IPS-15b (cell line): ENCODE measurements at regions not wholly inside any gene's neighbourhood (a gene's known extent, or its start where the extent isn't known, plus 50 kb on each side); places are given as distances from the start of the nearest gene placed in this dataset.

ENCODE experiments used
- H3K27me3 ChIP-seq: one replicate; pipeline ENCODE4 v1.6.1; 2013; ENCODE audit warnings: low read length; ENCODE audit not compliant: control insufficient read depth, insufficient read depth
- H3K36me3 ChIP-seq: one replicate; pipeline ENCODE4 v1.6.1; 2013; ENCODE audit warnings: low read length; ENCODE audit not compliant: control insufficient read depth, insufficient read depth
- H3K4me1 ChIP-seq: one replicate; pipeline ENCODE4 v1.6.1; 2013; ENCODE audit warnings: mild to moderate bottlenecking, low read length; ENCODE audit not compliant: control insufficient read depth, insufficient read depth
- H3K4me3 ChIP-seq: one replicate; pipeline ENCODE4 v1.5.1; 2013; ENCODE audit warnings: low read depth, low read length
- H3K9ac ChIP-seq: one replicate; pipeline ENCODE4 v1.6.1; 2013; ENCODE audit warnings: low read depth, mild to moderate bottlenecking, low read length
- H3K9me3 ChIP-seq: one replicate; pipeline ENCODE4 v1.6.1; 2013; ENCODE audit warnings: mild to moderate bottlenecking, low read length; ENCODE audit not compliant: control insufficient read depth, insufficient read depth

DNA sequence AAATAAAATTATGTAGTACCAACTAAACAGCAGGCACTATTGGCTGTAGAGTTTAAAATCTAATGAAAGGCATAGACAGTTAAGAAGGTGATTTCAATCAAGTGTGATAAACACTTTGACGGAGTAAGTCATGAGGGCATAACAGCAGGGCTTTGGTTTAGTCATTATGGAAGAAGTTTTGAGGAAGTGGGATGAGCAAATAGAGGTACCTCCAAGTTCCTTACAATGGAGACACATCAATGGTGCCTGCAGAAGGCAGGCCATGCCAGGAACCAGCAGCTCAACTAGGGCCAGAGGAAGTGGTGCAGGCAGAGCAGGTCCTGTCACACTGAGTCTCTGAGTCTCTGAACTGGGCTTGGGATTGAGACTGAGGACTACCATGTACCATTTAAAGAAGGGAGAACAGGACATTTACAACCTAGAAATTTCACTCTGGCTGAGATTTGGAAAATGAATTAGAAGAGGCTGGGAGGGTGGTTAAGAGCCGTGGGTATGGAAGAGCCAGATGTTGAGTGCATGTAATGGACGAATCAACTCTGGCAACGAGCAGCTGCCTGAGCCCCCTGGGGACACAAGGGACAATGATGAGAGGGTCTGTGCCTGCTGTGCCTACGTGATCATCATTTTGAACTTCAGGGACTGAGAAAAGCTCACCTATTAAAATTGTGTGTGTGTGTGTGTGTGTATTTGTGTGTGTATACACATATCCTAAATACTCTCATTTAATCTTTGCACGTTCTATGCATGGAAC is 208.7 kb upstream of the POM121L12 start:
- H3K4me3 ChIP-seq = no peak overlapping the region
- H3K9me3 ChIP-seq = peaks cover 10% of the 10 kb centered on the region
- H3K4me1 ChIP-seq = no peaks in the 10 kb centered on the region
- no peak overlapping the region for H3K9ac ChIP-seq
- H3K27me3 ChIP-seq = no peaks in the 10 kb centered on the region
- H3K36me3 ChIP-seq = no peaks in the 10 kb centered on the region

DNA sequence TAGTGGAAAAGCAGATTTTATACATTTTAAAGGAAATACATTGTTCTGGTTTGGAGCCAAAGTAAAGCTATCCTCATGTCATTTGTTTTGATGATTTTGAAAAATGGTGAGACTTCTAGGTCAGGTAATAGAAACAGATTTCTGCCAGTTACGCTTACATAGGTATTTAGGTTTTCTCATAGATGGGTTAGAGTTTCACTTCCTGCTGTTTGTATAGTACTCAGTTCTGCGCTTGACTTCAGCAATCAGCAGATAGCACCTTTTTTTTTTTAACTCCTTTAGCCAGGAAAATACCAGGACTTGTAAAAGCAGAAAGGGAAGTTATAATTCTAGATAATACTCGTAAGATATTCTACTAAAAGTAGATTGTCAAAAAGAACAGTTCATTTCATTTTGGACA is 209.8 kb upstream of the POM121L12 start:
- no peak overlapping the region for H3K4me3 ChIP-seq
- no peak overlapping the region for H3K9ac ChIP-seq
- peaks cover 4% of the 10 kb centered on the region for H3K36me3 ChIP-seq
- no peaks in the 10 kb centered on the region for H3K4me1 ChIP-seq
- H3K27me3 ChIP-seq = no peaks in the 10 kb centered on the region
- peaks cover 10% of the 10 kb centered on the region for H3K9me3 ChIP-seq

DNA sequence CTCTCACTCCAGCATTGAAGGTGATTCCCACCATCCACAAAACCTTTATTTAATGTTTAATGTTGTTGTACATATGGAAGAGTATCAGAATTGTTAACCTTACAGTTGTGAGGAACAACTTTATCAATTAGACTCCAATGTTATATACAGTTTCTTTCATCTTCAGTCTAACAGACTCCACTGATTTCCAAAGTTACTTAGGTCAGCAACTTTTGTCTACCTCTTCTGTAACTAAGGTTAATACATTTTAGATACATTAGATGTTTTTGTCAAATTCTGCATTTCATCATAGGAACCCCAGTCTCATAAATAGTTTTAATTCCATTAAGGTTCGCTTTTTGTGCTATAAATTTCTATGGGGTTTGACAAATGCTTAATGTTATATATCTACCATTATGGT is 223.9 kb upstream of the POM121L12 start:
- no peaks in the 10 kb centered on the region for H3K4me1 ChIP-seq
- H3K9ac ChIP-seq = no peak overlapping the region
- H3K4me3 ChIP-seq = no peak overlapping the region
- no peaks in the 10 kb centered on the region for H3K36me3 ChIP-seq
- H3K9me3 ChIP-seq = no peaks in the 10 kb centered on the region
- no peaks in the 10 kb centered on the region for H3K27me3 ChIP-seq

DNA sequence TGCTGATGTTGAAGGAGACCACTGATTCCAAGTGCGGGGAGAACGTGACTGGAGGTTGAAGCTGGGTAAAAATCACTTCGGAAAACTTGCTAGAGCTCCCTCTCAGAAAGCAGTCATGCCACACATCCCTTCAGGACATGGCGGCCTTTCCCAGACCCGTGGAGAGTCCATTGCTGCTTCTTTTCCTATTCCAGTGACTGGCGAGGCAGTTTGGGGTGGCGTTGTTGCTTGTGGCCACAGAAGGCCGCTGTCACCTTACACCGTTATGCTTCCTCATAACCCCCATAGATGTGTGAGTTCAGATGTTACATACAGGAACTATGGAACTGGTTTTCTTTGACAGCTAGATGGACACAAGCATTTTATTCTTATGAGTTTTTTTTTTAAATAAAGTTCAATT is 235.6 kb upstream of the POM121L12 start:
- H3K4me3 ChIP-seq = no peak overlapping the region
- no peaks in the 10 kb centered on the region for H3K36me3 ChIP-seq
- H3K27me3 ChIP-seq = no peaks in the 10 kb centered on the region
- no peaks in the 10 kb centered on the region for H3K4me1 ChIP-seq
- no peak overlapping the region for H3K9ac ChIP-seq
- no peaks in the 10 kb centered on the region for H3K9me3 ChIP-seq

DNA sequence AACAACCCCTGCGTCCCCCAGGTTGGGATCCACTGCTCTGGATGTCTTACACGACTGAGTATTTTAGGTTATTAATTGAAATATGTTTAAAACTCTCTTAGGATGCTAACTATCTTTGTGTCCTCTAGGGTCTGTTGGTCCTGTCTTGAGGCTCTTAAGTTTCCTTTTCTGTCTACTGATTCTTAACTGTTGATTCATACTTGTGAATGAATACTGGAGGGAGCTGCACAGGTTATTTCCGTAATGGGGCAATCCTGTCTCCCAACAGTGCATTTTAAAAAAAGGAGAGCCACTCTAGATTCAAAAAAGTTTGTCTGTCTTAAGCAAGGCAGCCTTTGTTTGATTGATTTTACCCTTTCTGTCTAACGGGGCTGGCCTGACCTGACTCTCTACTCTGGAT is 237.6 kb upstream of the POM121L12 start:
- Histone ChIP-seq H3K4me1 (no peaks in the 10 kb centered on the region), H3K36me3 (no peaks in the 10 kb centered on the region), H3K27me3 (no peaks in the 10 kb centered on the region), H3K4me3 (no peak overlapping the region), H3K9ac (no peak overlapping the region), H3K9me3 (no peaks in the 10 kb centered on the region)

DNA sequence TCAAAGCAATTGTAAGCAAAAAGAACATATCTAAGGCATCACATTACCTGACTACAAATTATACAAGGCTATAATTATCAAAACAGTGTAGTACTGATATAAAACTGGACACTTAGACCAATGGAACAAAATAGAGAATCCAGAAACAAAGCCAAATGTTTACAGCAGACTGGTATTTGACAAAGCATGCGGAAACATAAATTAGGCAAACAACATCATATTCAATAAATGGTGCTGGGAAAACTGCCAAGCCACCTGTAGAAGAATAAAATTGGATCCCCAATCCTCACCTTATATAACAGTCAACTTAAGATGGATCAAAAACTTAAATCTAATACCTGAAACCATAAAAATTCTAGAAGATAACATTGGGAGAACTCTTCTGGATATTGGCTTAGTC is 240.8 kb upstream of the POM121L12 start:
- H3K36me3 ChIP-seq = no peaks in the 10 kb centered on the region
- no peaks in the 10 kb centered on the region for H3K27me3 ChIP-seq
- H3K9ac ChIP-seq = no peak overlapping the region
- no peaks in the 10 kb centered on the region for H3K9me3 ChIP-seq
- H3K4me3 ChIP-seq = no peak overlapping the region
- no peaks in the 10 kb centered on the region for H3K4me1 ChIP-seq

DNA sequence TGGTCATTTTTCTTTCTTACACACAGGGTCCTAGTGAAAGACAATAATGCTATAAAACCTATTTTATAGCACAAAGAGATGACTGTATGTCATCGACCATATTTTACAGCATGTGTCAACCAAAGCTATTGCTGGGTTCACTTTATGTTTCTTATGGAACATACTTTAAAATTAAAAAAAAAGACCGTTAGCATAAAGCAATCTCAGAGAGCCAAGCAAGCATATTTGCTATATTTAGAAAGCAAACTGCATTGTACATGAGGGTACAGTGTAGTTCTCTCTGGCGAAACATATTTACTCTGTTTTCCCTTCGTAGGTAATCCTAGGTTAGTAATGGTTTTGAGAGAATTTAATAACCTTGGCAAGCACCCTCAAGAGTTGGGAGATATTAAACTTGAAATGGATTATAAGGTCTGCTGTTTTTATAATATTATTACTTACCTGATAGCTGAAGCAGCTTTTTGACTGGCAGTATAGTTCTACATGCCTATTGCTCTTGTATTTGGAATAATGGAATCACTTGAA is 244.2 kb upstream of the POM121L12 start:
- Histone ChIP-seq H3K4me3 (no peak overlapping the region), H3K36me3 (no peaks in the 10 kb centered on the region), H3K9ac (no peak overlapping the region), H3K27me3 (no peaks in the 10 kb centered on the region), H3K4me1 (no peaks in the 10 kb centered on the region), H3K9me3 (no peaks in the 10 kb centered on the region)

DNA sequence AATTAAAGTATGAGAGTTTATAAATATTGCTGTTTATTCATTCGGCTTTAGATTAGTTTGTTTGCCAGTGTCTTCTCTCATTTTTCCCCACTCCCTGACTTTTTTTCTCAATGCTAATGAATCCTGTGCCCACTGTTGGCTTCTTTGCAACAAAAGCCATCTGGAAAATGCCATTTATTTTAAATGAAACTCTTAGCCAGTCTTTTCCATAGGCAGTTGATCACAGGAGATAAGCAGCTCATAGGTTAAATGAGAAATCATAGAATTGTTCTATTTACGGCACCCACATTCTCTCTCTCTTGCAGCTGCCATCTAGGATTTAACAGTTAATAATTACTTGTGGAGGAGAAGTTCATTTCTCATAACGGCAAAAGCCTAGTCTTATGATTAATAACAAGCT is 249.3 kb upstream of the POM121L12 start:
- Histone ChIP-seq H3K4me1 (no peaks in the 10 kb centered on the region), H3K27me3 (no peaks in the 10 kb centered on the region), H3K9ac (no peak overlapping the region), H3K4me3 (no peak overlapping the region), H3K36me3 (no peaks in the 10 kb centered on the region), H3K9me3 (no peaks in the 10 kb centered on the region)

DNA sequence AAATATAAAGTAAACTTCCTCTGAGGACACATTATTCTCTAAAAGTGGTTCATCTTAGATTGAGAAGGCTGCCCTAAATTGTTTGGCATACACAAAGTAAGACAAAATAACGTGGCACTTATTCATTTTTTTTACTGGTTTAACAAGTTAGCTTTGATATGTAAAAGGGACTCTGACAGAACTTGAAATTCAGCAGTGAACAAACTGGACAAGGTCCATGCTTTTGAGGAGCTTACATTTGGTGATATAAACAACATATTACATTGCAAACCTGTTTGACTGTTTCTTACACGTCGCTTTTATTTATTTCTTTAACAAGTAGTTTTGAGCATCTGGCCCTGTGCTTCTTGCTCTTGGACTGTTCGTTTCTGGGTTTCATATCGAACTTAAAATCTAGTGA is 253.1 kb upstream of the POM121L12 start:
- no peak overlapping the region for H3K4me3 ChIP-seq
- no peaks in the 10 kb centered on the region for H3K36me3 ChIP-seq
- H3K4me1 ChIP-seq = no peaks in the 10 kb centered on the region
- H3K9ac ChIP-seq = no peak overlapping the region
- no peaks in the 10 kb centered on the region for H3K9me3 ChIP-seq
- H3K27me3 ChIP-seq = no peaks in the 10 kb centered on the region

DNA sequence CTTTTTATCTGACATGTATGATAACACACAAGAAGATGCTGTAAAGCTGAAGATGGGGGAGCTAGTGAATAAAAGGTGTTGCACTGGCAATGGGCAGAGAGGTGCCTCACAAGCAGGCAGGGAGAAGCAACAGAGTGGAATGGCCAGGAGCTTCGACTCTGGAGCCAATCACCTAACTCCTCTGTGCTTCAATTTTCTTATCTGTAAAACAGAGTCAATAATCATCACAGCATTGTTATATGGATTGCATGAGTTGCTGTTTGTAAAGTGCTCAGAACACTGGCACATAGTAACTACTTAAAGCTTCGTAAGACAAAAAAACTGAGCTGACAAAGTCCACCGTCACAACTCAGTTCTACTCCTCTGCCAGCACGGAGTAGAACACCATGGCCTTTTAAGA is 254.2 kb upstream of the POM121L12 start:
- no peaks in the 10 kb centered on the region for H3K27me3 ChIP-seq
- H3K4me1 ChIP-seq = no peaks in the 10 kb centered on the region
- H3K9ac ChIP-seq = no peak overlapping the region
- H3K4me3 ChIP-seq = no peak overlapping the region
- H3K36me3 ChIP-seq = no peaks in the 10 kb centered on the region
- H3K9me3 ChIP-seq = no peaks in the 10 kb centered on the region

DNA sequence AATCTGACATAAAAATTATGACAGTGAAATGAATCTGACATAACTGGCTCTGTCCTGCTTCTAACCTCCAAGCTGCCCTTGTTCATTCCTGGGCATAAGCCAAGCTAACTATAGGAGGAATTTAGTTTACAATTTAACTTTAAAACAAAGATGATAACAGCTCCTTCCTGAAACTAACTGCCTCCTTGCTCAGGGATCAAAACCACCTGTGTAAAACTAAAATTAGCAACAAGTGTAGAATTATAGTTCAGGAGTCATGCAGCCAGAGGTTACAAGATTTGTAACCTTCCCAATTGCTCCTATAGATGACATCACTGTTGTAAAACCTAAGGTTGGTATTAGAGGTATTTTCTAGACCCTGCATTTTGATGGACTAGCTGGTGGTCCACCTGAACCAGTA is 256.4 kb upstream of the POM121L12 start:
- Histone ChIP-seq H3K9ac (no peak overlapping the region), H3K9me3 (no peaks in the 10 kb centered on the region), H3K4me3 (no peak overlapping the region)

DNA sequence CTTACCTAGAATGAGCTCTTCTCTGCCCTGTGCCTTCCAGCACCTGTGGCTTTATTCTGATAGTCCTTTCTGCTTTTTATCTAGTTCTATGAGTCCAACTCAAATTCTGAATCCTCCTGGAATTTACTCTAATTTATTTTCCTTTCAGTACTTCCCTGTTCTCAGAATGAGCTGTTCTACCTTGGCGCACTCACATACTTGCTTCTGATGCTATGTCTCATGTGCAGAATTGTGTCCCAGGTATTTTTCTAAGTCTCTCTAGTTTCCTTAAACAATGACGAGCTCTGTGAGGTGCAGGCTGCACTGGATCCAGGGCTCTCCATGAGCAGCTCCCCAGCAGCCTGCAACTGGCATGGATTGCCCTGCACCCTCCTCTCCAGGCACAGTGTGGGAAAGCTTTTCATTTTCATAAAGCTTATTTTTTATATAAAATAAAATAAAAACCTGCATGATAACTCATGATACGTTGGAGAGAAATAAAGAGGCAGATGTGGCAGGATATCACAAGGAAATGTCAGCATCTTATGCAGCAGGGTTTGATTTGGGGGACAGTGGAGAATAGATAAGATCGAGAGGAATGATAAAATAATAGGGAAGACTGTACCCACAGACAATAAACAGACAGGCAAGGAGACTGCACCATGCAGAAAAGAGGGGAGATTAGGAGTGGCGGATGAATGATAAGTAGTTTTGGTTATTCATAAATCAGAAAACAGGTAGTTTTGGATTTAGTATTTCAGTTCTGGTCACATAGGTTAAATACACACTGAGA is 258.2 kb upstream of the POM121L12 start:
- Histone ChIP-seq H3K4me3 (no peak overlapping the region), H3K9me3 (no peaks in the 10 kb centered on the region), H3K36me3 (no peaks in the 10 kb centered on the region), H3K4me1 (no peaks in the 10 kb centered on the region), H3K27me3 (no peaks in the 10 kb centered on the region), H3K9ac (no peak overlapping the region)

More for the DNA sequence above, 256.4 kb upstream of the POM121L12 start:
- Histone ChIP-seq H3K27me3 (no peaks in the 10 kb centered on the region), H3K4me1 (no peaks in the 10 kb centered on the region), H3K36me3 (no peaks in the 10 kb centered on the region)
